K562 (cell line): ENCODE measurements at regions not wholly inside any gene's neighbourhood (a gene's known extent, or its start where the extent isn't known, plus 50 kb on each side); places are given as distances from the start of the nearest gene placed in this dataset.

ENCODE experiments used
- CTCF ChIP-seq, 3 experiments: IDR thresholded peaks in 2 of 3; conservative IDR thresholded peaks in 1 of 3; 2 replicates each; pipeline ENCODE4 v1.5.1; 2011 to 2012; ENCODE audit warnings: low read length in 3 of 3, mild to moderate bottlenecking in 3 of 3, control low read depth in 2 of 3, improper control_type of control experiment in 1 of 3, inconsistent platforms in 1 of 3, low read depth in 1 of 3, mixed read lengths in 1 of 3, moderate library complexity in 1 of 3; ENCODE audit not compliant: insufficient read depth in 2 of 3
- HDAC2 ChIP-seq: fragments of 450-650 bp; IDR thresholded peaks from 2 replicates; pipeline ENCODE4 v1.6.1; 2016; ENCODE audit warnings: mild to moderate bottlenecking
- HIVEP1 ChIP-seq: fragments of 250-450 bp; sonication (Bioruptor Pico); IDR thresholded peaks from 2 replicates; pipeline ENCODE4 v1.4.0; 2020; ENCODE audit warnings: mild to moderate bottlenecking
- MYBL2 ChIP-seq, 2 experiments: fragments of 450-650 bp in 1 of 2; sonication (generic) in 1 of 2; formaldehyde crosslinking in 1 of 2; IDR thresholded peaks; 2 replicates each; pipeline versions ENCODE4 v1.6.1 to v1.8.1; 2017 to 2022; ENCODE audit warnings: borderline replicate concordance in 1 of 2, inconsistent platforms in 1 of 2, low read depth in 1 of 2, mild to moderate bottlenecking in 1 of 2, missing genetic modification reagents in 1 of 2, moderate library complexity in 1 of 2
- POLR2A ChIP-seq: fragments of 450-650 bp; conservative IDR thresholded peaks from 2 replicates; pipeline ENCODE4 v1.6.1; 2016
- ZKSCAN1 ChIP-seq: fragments of 150-350 bp; IDR thresholded peaks from 2 replicates; pipeline ENCODE4 v1.6.1; 2016; ENCODE audit warnings: low read depth, low read length

GRCh38 chr19:30784850-30785457 is 412.8 kb downstream of the ZNF536 start:
- TF ChIP-seq ZKSCAN1 (no peak), CTCF (IDR thresholded peaks at IDR 0.05 in 2 of 3, conservative IDR thresholded peaks at IDR 0.05 in 1 of 3; ENCODE audit: insufficient read depth in 2 of 3, low read depth in 1 of 3, low read length in 3 of 3) (peak; percentile 68 to 81 (median 77)), HDAC2 (no peak), POLR2A (no peak), HIVEP1 (CRISPR knock-in tag) (no peak), MYBL2 (IDR thresholded peaks at IDR 0.05; ENCODE audit: low read depth) (no peak), MYBL2 (CRISPR knock-in tag; IDR thresholded peaks at IDR 0.05; ENCODE audit: borderline replicate concordance) (no peak)
